OCI-LY1 (cell line): ENCODE measurements at regions not wholly inside any gene's neighbourhood (a gene's known extent, or its start where the extent isn't known, plus 50 kb on each side); places are given as distances from the start of the nearest gene placed in this dataset.

ENCODE experiments used
- H2AFZ ChIP-seq: fragments of 200-600 bp; sonication (generic), shearing (Covaris generic); 2 replicates; pipeline ENCODE4 v1.6.0; 2014; ENCODE audit warnings: antibody characterized with exemption, mild to moderate bottlenecking, low read length
- H3F3A ChIP-seq: fragments of 200-600 bp; sonication (generic), shearing (Covaris generic); 2 replicates; pipeline ENCODE4 v1.6.0; 2014; ENCODE audit warnings: mild to moderate bottlenecking, antibody characterized with exemption, low read length, moderate library complexity; ENCODE audit not compliant: insufficient read depth
- H3K27ac ChIP-seq: fragments of 200-600 bp; sonication (generic); 2 replicates; pipeline ENCODE4 v1.5.1; 2014; ENCODE audit warnings: low read length, mixed run types, mild to moderate bottlenecking, low read depth; ENCODE audit not compliant: poor library complexity, severe bottlenecking
- H3K27me3 ChIP-seq: fragments of 200-600 bp; sonication (generic); 2 replicates; pipeline ENCODE4 v1.6.0; 2014; ENCODE audit warnings: antibody characterized with exemption, mild to moderate bottlenecking, low read length, moderate library complexity; ENCODE audit not compliant: insufficient read depth
- H3K36me3 ChIP-seq: fragments of 200-600 bp; sonication (generic); 2 replicates; pipeline ENCODE4 v1.6.1; 2014; ENCODE audit warnings: mild to moderate bottlenecking, antibody characterized with exemption, low read length, moderate library complexity, mixed read lengths; ENCODE audit not compliant: insufficient read depth
- H3K4me1 ChIP-seq: fragments of 200-600 bp; sonication (generic); 2 replicates; pipeline ENCODE4 v1.5.1; 2014; ENCODE audit warnings: mild to moderate bottlenecking, low read length, moderate library complexity; ENCODE audit not compliant: insufficient read depth, severe bottlenecking
- H3K4me2 ChIP-seq: fragments of 200-600 bp; sonication (generic), shearing (Covaris generic); 2 replicates; pipeline ENCODE4 v1.6.1; 2014; ENCODE audit warnings: low read length
- H3K4me3 ChIP-seq: fragments of 200-600 bp; sonication (generic); 2 replicates; pipeline ENCODE4 v1.5.1; 2014; ENCODE audit warnings: low read length, low read depth, mild to moderate bottlenecking, mixed read lengths; ENCODE audit not compliant: poor library complexity, severe bottlenecking
- H3K79me2 ChIP-seq: fragments of 200-600 bp; shearing (Covaris generic); 2 replicates; pipeline ENCODE4 v1.6.1; 2016; ENCODE audit warnings: mixed run types, low read length, mixed read lengths; ENCODE audit not compliant: insufficient read depth
- H3K9ac ChIP-seq: fragments of 200-600 bp; sonication (generic), shearing (Covaris generic); 2 replicates; pipeline ENCODE4 v1.6.1; 2014; ENCODE audit warnings: mild to moderate bottlenecking, low read length, mixed read lengths
- H3K9me2 ChIP-seq: fragments of 200-600 bp; sonication (generic), shearing (Covaris generic); 2 replicates; pipeline ENCODE4 v1.6.1; 2014; ENCODE audit warnings: low read depth, mild to moderate bottlenecking, low read length, mixed read lengths
- H3K9me3 ChIP-seq: fragments of 200-600 bp; shearing (Covaris generic); 2 replicates; pipeline ENCODE4 v1.6.1; 2014; ENCODE audit warnings: low read length, mixed read lengths
- H4K20me1 ChIP-seq: fragments of 200-600 bp; sonication (generic), shearing (Covaris generic); 2 replicates; pipeline ENCODE4 v1.6.0; 2016; ENCODE audit warnings: mild to moderate bottlenecking, low read length; ENCODE audit not compliant: insufficient read depth
- CTCF ChIP-seq: fragments of 200-600 bp; sonication (generic), shearing (Covaris generic); IDR thresholded peaks from 2 replicates; pipeline ENCODE4 v1.5.1; 2017; ENCODE audit warnings: mild to moderate bottlenecking, antibody characterized with exemption, low read length, moderate library complexity, mixed read lengths
- EZH2 ChIP-seq: fragments of 200-600 bp; sonication (generic), shearing (Covaris generic); IDR thresholded peaks from 2 replicates; pipeline ENCODE4 v1.8.0; 2017; ENCODE audit warnings: borderline replicate concordance, mixed run types, mild to moderate bottlenecking, antibody characterized with exemption, low read length, moderate library complexity, mixed read lengths

GRCh38 chr16:66069587-66069986 is 296.9 kb upstream of the CDH5 start:
- no peaks in the 10 kb centered on the region for H3K79me2 ChIP-seq
- no peaks in the 10 kb centered on the region for H3K27me3 ChIP-seq
- no peaks in the 10 kb centered on the region for H3K9me3 ChIP-seq
- H3K36me3 ChIP-seq: no peaks in the 10 kb centered on the region
- H4K20me1 ChIP-seq: no peaks in the 10 kb centered on the region
- H3F3A ChIP-seq: no peaks in the 10 kb centered on the region
- no peaks in the 10 kb centered on the region for H3K9me2 ChIP-seq
- H2AFZ ChIP-seq: no peak overlapping the region
- H3K9ac ChIP-seq: no peak overlapping the region
- H3K4me2 ChIP-seq: no peak overlapping the region
- TF ChIP-seq EZH2 (no peak), CTCF (no peak)
- H3K4me3 ChIP-seq: no peak overlapping the region
- no peak overlapping the region for H3K27ac ChIP-seq
- H3K4me1 ChIP-seq: no peaks in the 10 kb centered on the region

- no peak overlapping the region for H2AFZ ChIP-seq
- H4K20me1 ChIP-seq: no peaks in the 10 kb centered on the region
- H3K79me2 ChIP-seq: no peaks in the 10 kb centered on the region
- no peak for TF ChIP-seq EZH2
- no peak for TF ChIP-seq CTCF
- no peak overlapping the region for H3K27ac ChIP-seq
- no peaks in the 10 kb centered on the region for H3K9me3 ChIP-seq
- H3K4me3 ChIP-seq: no peak overlapping the region
- H3K4me1 ChIP-seq: no peaks in the 10 kb centered on the region
- H3K9ac ChIP-seq: no peak overlapping the region
- H3K36me3 ChIP-seq: no peaks in the 10 kb centered on the region
- H3K9me2 ChIP-seq: no peaks in the 10 kb centered on the region
- no peaks in the 10 kb centered on the region for H3K27me3 ChIP-seq
- no peak overlapping the region for H3K4me2 ChIP-seq
- H3F3A ChIP-seq: no peaks in the 10 kb centered on the region
Measured at GRCh38 chr16:66066404-66066803, 300.1 kb upstream of the CDH5 start.

- Histone ChIP-seq H4K20me1 (no peaks in the 10 kb centered on the region), H3K9me2 (no peaks in the 10 kb centered on the region), H3K27ac (no peak overlapping the region), H3F3A (no peaks in the 10 kb centered on the region), H3K4me1 (no peaks in the 10 kb centered on the region), H3K9me3 (no peaks in the 10 kb centered on the region), H3K27me3 (no peaks in the 10 kb centered on the region), H3K4me3 (no peak overlapping the region), H3K36me3 (no peaks in the 10 kb centered on the region), H2AFZ (no peak overlapping the region), H3K79me2 (no peaks in the 10 kb centered on the region), H3K4me2 (no peak overlapping the region), H3K9ac (no peak overlapping the region)
- TF ChIP-seq EZH2: no peak
- no peak for TF ChIP-seq CTCF
Measured at GRCh38 chr16:66065925-66066324, 300.6 kb upstream of the CDH5 start.
